ENCODE measurements at regions not wholly inside any gene's neighbourhood (a gene's known extent, or its start where the extent isn't known, plus 50 kb on each side); places are given as distances from the start of the nearest gene placed in this dataset.
"Not testable (repeated sequence)": the region's sequence is repeated elsewhere in the genome, so short reads cannot be mapped to it uniquely, and the experiment has no call there.

DNA sequence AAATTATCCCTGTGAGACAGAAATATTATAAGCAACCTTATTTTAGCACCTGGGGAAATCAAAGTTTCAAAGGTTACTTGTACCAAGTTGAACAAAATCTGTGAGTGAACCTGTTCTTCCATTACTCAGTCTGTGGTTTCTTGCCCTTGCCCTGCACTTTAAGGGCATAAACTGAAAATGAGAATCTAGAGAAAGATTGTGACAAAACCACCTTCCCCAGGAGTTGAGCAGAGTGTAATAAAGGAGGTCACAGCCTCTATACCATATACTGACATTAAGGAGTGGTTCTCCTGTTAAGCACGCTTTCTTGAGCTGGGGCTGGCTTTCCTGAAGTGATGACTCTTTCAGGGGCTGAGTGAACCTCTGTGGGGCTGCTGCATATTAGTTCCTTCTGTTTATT is 143.4 kb downstream of the PDCD6IP start:
- TF ChIP-seq, protein P1, sequence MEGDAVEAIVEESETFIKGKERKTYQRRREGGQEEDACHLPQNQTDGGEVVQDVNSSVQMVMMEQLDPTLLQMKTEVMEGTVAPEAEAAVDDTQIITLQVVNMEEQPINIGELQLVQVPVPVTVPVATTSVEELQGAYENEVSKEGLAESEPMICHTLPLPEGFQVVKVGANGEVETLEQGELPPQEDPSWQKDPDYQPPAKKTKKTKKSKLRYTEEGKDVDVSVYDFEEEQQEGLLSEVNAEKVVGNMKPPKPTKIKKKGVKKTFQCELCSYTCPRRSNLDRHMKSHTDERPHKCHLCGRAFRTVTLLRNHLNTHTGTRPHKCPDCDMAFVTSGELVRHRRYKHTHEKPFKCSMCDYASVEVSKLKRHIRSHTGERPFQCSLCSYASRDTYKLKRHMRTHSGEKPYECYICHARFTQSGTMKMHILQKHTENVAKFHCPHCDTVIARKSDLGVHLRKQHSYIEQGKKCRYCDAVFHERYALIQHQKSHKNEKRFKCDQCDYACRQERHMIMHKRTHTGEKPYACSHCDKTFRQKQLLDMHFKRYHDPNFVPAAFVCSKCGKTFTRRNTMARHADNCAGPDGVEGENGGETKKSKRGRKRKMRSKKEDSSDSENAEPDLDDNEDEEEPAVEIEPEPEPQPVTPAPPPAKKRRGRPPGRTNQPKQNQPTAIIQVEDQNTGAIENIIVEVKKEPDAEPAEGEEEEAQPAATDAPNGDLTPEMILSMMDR (conservative IDR thresholded peaks at IDR 0.05; ENCODE audit: low read length), result no peak
- no peak overlapping the region for H3K4me3 ChIP-seq (ENCODE audit: low read length)
- no peak for DNase-seq (ENCODE audit: low read depth)

DNA sequence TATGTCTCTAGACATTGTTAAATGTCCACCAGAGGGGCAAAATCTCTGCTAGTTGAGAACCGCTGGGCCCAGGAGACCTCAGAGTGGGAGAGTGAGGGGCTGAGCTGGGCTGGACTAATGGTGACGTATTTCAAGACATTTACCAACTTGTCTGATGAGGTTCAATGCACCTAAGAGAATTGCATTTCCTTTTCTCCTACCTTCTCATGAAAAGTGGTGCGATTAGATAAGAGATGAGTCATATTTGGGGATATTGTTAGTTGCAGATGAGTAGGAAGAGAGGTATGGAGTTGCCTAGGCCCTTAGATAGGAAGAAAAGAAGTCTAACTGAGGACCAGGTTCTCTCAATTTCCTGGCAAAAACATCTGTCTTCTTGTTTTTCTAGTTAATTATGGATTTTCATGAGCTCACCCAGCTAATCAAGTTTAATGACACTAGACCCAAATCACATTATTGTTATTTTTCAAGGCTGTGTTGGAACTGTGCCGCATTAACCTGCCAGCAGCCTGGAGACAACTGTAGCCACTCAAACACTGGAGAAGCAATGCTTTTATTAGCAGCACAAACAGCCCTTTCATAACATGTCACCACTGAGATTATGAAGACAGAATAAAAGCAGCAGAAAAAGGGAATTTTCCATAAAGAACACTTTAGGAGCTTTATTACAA is 144.2 kb downstream of the PDCD6IP start:
- no peak overlapping the region for H3K4me3 ChIP-seq (ENCODE audit: low read length)
- TF ChIP-seq, protein P1 (conservative IDR thresholded peaks at IDR 0.05; ENCODE audit: low read length), result no peak
- no peak for DNase-seq (ENCODE audit: low read depth)

DNA sequence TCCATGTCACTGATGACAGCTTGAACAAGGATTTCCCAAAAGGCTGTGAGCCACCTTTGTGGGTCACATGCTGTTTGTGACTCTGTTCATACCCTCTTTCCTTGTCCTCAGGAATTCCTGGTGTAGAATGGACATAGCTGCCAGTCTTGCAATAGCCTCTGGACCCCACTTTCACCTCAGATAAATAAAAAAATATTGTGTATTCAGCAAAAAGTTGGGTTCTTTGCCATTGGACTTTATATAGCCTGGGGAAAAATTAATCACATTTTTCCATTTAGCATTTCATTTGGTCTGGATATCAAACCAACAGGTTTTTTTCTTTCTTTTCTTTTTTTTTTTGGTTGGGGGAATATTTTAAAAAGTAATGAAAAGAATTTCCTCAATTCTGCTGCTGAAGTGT is 144.8 kb downstream of the PDCD6IP start:
- H3K4me3 ChIP-seq (ENCODE audit: low read length), result no peak overlapping the region
- DNase-seq (ENCODE audit: low read depth), result no peak
- TF ChIP-seq, protein P1 (conservative IDR thresholded peaks at IDR 0.05; ENCODE audit: low read length), result no peak

DNA sequence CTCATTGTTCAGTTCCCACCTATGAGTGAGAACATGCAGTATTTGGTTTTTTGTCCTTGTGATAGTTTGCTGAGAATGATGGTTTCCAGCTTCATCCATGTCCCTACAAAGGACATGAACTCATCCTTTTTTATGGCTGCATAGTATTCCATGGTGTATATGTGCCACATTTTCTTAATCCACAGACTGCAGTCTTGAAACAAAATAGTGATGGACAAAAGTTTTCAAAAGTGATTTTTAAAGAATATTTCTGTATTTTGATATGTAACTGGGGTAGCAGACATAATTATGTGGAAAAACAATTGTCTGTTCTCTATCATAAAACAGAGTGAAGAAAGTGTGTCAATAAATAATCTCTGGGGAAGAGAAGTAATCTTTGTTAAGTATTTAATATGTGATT is 148.2 kb downstream of the PDCD6IP start:
- not testable (repeated sequence) for DNase-seq (ENCODE audit: low read depth); H3K4me3 ChIP-seq (ENCODE audit: low read length)

DNA sequence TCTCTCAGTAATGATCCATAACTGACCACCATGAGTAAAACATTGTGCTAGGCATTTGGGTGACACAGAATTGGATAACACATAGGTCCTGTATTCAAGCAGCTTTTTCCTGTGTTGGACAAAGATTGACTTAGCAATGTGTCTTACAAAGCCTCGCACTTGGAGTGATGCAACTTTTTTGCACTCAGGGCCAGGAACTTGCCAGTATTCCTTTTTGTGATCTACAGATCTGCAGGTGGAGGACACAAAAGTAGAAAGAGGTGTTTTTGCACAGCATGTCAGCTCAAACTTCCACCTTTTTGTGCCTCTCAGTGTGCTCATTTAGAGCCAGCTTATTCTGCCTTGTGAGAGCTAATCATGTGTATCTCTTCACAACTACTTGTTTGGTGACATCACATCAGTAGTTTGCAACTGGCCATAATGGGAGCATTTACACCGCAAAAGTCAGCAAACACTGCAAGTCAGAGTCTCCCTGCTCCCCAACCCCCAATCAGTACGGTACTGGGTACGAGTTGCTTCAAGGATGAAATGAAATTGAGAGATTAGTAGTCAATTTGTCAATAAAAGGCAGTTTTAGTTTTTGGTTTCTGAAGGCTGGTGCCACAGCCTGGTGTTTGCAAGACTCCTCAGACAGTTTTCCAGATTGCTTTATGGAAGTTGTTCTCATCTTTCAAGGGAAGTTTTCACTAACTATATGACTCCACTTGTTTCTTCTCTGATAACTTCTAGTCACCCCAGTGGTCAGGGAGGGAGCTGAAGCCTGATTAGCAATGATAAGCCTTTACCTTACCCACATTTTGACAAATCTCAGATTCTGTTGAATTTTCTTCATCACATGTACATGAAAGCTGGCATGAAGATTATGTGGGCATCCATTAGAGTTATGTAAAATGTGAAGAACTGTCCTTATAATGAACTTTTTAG is 149.1 kb downstream of the PDCD6IP start:
- TF ChIP-seq, protein P1 (conservative IDR thresholded peaks at IDR 0.05; ENCODE audit: low read length), result no peak
- H3K4me3 ChIP-seq (ENCODE audit: low read length), result no peak overlapping the region
- no peak for DNase-seq (ENCODE audit: low read depth)

DNA sequence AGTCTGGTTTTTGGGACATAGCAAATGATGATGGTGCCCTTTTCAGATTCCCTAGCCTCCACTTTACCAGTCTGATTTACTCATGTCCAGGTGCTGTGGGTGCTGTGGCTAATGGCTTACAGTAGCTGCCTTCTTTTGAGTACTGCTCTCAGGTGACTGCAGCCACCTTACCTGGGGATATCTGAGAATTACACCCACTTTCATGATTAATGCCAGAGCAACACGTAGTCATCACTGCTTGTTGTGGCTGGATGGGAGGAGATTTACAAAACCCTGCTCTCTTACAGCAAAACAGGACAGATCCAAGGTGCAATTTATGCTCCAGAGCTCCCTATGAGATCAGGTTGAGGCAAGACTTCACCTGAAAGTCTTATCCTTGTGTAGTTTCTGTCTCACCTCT is 150.6 kb downstream of the PDCD6IP start:
- TF ChIP-seq, protein P1 (conservative IDR thresholded peaks at IDR 0.05; ENCODE audit: low read length), result no peak
- DNase-seq (ENCODE audit: low read depth), result no peak
- H3K4me3 ChIP-seq (ENCODE audit: low read length), result no peak overlapping the region

DNA sequence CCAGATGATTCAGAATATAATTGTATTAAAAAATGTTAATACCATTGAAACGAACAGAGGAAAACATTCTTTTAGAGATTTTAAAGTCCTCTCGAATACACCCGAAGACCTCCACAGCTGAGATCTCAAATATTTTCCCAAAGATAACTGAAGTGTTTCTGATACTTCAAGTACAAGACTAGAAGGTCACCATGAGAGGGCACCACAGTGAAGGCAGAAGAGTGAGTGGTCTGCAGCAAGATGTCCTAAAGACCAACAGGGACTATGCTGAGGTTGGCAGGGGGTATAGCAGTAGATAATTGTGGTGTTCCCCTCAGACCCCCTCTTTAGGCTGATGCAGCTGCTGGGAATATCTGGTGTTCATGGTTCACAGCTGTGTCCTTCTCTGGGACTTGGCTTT is 156.5 kb downstream of the PDCD6IP start:
- no peak overlapping the region for H3K4me3 ChIP-seq (ENCODE audit: low read length)
- TF ChIP-seq, protein P1 (conservative IDR thresholded peaks at IDR 0.05; ENCODE audit: low read length), result no peak; the same call in 1 of the 2 replicates
- no peak for DNase-seq (ENCODE audit: low read depth)

Data from AG10803 (cell line).